Amniotic stem cell (primary cell): ENCODE measurements at regions not wholly inside any gene's neighbourhood (a gene's known extent, or its start where the extent isn't known, plus 50 kb on each side); places are given as distances from the start of the nearest gene placed in this dataset.
"Not testable (repeated sequence)": the region's sequence is repeated elsewhere in the genome, so short reads cannot be mapped to it uniquely, and the experiment has no call there.

Experiments
- DNase-seq: peaks from one replicate; lab custom pipeline; 2025; lab: John Stamatoyannopoulos, UW

DNA sequence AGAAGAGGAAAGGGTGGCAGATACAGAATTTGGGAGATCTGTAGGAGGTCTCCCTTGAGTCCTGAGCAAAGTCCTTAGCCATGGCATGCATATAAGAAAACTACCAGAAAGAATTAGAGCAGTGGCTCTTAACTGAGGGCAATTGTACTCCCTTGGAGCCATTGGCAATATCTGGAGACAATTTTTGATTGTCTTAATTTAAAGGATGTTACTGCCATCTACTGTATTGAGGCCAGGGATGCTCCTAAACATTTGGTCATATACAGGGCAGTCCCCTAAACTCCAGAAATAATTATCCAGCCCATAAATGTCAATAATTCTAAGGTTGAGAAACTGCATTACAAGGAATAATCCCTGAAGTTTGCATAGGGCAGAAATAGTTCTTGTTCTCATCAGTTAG, 136.4 kb upstream of the ODAD2 start:
- no peak for DNase-seq

GRCh38 chr10:28130267-28130666, 131.4 kb upstream of the ODAD2 start:
- peak; percentile 33 for DNase-seq

DNA sequence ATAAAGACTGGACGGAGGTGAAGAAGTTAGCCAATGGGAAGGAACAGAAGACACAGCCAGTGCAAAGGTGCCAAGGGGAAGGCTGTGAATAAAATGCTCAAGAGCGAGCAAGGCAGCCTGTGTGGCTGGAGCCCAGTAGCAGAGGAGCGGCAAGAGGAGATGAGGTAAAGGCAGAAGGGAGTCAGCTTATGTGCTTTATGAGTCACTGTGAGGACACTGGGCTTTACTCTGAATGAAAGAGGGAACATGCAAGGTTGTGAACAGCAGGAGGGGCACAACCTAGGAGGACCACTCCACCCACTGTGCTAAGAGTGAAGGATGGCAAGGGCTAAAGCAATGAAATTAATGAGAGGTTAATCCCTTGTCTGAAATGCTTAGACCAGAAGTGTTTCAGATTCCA, 129.0 kb upstream of the ODAD2 start:
- DNase-seq = no peak

DNA sequence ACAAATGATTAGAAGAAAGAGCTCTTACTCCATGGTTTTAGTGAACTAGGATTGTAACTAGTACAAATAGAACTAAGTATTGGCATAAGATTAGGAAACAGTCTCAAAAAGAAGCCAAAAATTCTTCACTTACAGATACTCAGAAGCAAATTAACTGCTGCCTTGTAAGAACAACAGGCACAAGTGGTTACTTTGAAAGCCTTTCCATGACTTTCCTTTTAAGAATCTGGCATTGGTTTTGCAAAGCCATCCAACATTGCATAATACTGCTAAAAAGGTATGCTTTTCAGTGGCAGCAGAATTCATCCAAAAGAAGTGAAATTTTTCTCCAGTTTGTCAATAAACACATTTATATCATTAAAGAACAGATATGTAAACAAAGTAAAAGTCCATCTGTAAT, 126.8 kb upstream of the ODAD2 start:
- DNase-seq = no peak

DNA sequence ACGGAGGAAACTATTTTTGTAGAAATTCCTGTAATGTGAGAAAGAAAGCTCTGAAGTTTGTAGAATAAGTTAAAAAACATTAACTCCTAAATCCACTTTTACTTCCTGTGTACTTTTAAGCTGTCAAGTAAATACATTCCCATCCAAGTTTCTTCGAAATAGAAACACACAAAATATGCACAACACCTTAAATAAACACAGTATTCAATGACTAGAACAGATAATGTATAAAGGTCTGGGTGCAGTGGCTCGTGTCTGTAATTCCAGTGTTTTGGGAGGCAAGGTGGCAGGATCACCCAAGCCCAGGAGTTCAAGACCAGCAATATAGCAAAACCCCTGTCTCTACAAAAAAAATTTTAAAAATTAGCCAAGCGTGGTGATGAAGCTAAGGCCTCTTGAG, 121.9 kb upstream of the ODAD2 start:
- DNase-seq = no peak

- no peak for DNase-seq
Measured at GRCh38 chr10:28120043-28120749, 121.3 kb upstream of the ODAD2 start.

DNA sequence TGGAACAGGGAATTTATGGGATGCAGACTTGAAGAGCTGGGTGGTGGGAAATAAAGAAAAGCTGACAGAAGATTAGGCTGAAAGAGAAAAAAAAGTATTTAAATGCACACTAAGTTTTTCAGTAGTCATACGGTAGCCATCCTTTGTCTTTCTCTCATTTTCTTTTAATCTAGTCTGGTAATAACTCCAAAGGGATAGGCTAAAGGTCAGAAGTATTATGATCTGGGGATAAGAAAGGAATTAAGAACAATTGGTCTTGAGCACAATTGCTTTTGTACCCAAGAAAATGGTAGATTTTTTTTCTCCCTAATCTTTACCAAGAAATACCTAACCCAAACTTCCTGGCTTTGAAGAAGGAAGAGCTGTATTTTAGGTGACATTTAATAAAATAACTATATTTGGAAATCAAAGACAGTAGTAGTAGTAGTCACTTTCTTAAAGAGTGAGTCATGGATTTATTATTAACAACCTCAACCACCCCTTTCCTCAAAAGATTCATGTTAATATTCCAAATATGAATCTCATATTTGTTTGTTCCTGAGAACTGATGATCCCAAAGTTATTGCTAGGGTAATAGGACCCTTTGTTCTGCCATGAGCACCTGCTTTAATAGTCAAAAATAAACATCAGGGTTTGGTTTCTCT, 120.2 kb upstream of the ODAD2 start:
- no peak for DNase-seq

DNA sequence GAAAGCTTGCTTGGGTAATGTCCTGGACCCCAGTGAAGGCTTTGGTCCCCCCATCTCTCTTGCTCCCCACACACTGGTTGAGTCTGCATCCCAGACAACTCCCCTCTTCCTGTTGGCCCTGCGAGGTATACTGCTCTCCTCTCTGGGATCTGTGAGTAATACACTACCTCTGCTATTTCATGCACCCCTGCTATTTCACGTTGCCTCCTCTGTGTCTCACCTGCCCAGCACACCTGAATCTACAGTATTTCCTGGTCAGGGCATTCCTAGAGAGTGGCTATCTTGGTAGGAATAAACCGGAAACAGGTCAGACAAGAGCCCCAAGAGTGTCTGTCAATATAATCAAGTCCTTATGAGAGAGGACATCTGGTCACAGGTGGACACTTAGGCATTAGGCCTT, 114.3 kb upstream of the ODAD2 start:
- no peak for DNase-seq

- DNase-seq = no peak
Measured at GRCh38 chr10:28111712-28112111, 112.8 kb upstream of the ODAD2 start.

- no peak for DNase-seq
Measured at GRCh38 chr10:28105561-28105960, 106.7 kb upstream of the ODAD2 start.

DNA sequence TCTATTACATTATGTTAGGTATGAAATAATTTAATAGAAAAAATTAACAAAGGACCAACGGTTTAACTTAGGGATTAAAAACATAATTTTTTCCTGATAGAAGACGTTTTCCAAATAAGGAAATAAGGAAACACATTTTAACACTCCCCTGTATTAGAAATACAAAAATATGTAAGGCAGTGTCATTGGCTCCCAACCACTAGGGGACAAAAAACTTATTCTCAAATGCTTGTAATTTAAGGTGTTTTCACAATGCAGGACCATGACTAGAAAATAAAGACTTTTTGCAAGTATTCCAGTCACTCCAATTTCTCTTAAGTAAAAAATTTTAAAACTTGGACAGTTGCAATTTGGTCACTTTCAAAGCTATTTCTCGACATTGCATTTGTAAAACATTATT, 98.8 kb upstream of the ODAD2 start:
- no peak for DNase-seq

DNA sequence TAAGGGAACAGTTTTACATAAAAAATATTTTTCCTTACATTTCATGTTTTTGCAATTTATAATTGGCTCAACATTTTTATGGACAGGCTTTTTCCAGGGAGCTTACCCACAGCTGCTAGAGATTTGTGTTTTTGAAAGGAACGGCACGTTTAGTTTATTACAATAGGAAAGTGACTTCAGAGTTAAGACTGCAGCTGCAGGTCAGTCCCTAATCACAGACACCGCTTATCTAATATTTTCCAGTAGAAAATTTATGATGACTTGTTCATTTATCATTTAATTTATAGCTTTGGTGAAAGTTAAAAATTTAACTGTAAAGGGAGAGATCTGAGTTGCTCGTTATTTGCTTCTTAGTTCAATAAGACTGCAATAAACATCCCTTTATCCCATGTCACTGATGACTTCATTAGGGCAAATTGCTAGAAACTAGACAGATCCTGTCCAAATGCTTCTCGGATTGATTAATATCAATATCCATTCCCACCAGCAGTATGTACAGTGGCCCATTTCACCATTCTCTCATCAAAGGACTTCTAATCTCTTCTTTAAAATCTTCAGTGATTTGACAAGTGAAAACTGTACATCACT, 97.0 kb upstream of the ODAD2 start:
- no peak for DNase-seq

DNA sequence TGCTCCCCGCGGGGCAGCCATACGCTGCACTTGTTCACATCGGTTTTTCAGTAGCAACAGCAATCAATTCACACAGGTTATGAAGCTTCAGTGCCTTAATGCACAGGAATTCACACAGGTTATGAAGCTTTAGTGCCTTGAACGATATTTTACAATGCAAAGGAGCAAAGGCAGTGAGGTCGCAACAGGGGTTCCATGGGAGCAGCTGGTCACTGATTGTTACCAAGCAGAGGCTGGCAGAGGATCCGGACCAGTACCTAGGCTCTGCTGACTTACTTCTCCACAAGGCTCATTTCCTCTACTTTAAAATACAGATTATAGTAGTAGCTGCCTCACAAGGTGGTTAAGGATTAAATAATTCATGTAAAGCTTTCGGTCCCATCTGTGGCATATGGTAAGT, 95.2 kb upstream of the ODAD2 start:
- no peak for DNase-seq

DNA sequence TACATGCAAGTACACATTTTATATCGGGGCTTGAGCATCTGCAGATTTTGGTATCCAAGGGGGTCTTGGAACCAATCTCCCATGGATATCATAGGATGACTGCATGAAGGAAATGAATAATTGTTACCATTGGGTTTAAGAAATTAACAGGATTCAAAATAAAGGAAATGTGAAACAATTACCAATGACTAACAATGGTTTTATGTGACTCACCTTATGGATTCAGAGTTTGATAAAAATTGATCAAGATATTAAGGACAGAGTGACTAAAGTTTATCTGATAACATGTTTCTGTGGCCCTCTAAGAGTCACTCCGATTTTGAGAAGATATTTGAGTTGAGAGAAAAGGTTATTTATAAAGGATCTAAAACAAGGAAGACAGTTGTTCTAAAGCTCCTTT, 93.0 kb upstream of the ODAD2 start:
- DNase-seq = no peak

DNA sequence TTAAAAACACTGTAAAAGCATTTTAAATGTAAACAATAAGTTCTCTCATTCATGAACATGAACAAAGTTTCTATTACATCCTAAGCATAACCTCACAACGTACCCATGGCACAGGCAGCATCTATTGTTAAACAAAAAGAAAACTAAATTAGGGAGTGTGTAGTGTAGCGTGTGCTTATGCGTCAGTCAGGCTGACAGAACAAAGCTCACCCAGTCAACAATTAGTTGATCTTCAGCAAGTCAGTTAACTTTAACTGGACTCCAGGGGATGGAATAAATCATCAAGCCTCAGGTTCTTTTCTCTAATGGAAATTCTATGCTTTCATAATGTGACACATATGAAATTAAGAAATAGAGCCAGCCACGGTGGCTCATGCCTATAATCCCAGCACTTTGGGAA, 91.6 kb upstream of the ODAD2 start:
- no peak for DNase-seq

DNA sequence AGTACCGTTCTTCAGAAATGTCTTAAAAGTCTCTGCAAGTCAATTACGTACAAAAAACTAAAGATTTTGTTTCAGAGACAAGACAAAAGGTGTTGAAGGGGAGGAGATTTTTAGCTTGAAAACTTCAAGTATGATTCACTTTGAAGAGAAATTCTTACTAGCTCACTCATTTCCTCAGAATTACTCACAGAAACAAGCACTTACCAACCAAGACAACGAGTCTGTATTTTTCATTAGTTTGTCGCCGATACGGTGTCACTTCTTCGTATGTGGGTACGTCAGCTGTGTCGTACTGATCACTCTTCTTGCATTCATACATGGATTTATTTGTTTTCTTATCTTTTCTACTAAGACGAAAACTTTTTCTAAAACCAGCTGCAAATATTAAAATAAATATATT, 90.6 kb upstream of the ODAD2 start:
- no peak for DNase-seq

- DNase-seq = no peak
Measured at GRCh38 chr10:28087661-28088351, 88.9 kb upstream of the ODAD2 start.

- DNase-seq = not testable (repeated sequence)
Measured at GRCh38 chr10:28085760-28086159, 86.9 kb upstream of the ODAD2 start.

DNA sequence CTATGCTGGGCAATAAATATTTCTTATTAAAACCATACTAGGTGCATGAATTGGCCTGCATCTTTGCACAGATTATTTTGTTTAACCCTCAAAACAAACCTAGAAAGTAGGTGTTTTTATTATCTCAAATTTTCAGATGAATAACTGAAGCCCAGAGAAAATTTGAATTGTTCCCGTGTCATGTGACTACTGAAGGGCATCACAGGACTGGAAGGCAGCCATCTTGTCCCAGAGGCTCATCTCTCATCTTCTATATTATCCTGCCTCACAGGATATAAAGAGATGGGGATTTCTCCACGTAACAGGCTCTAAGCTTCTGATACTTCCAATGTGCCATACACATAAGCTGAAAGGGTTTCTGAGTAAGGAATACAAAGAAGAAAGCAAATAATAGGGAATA, 84.0 kb upstream of the ODAD2 start:
- no peak for DNase-seq

- no peak for DNase-seq
Measured at GRCh38 chr10:28082316-28082715, 83.4 kb upstream of the ODAD2 start.

DNA sequence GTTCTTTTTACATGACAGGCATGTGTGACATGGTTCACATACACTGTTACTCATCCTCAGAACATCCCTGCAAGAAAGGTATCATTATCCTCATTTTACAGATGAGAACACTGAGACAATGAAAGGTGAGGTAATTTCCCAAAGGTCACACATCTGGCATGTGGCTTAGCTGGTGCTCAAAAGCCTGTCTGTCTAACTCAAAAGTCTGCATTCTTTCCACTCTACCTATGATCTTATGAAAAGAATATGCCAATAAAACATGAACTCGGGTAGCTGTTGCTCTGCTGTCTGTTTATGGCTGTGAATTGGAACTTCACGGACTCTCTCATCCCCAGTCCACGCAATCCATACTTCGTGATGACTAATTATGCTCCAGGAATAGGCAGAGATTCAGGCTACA, 79.0 kb upstream of the ODAD2 start:
- DNase-seq = peak; percentile 4

GRCh38 chr10:28075424-28075823, 76.5 kb upstream of the ODAD2 start:
- DNase-seq = no peak

GRCh38 chr10:28072573-28072972, 73.7 kb upstream of the ODAD2 start:
- no peak for DNase-seq
